Tibial nerve (tissue), 4 donors: ENCODE measurements at regions not wholly inside any gene's neighbourhood (a gene's known extent, or its start where the extent isn't known, plus 50 kb on each side); places are given as distances from the start of the nearest gene placed in this dataset.

Source experiments
- DNase-seq, 2 donors: peaks; one replicate each; pipeline ENCODE4 v3.0.0-alpha.2; 2019; ENCODE audit warnings: low spot score in 2 of 2
- H3K27ac ChIP-seq, 4 donors: fragments of 200-600 bp; sonication (generic) in 3 of 4; one replicate each; pipeline ENCODE4 v1.5.1; 2017 to 2019; ENCODE audit warnings: mild to moderate bottlenecking in 1 of 4
- H3K27me3 ChIP-seq, 2 donors: fragments of 200-600 bp; sonication (generic) in 1 of 2; one replicate each; pipeline versions ENCODE4 v1.5.1 to v1.6.0; 2017 to 2019
- H3K36me3 ChIP-seq, 3 donors: fragments of 200-600 bp; sonication (generic); one replicate each; pipeline ENCODE4 v1.5.1; 2018 to 2019
- H3K4me1 ChIP-seq, 4 donors: fragments of 200-600 bp; sonication (generic) in 3 of 4; one replicate each; pipeline ENCODE4 v1.5.1; 2017 to 2019
- H3K4me3 ChIP-seq, 4 donors: fragments of 200-600 bp; sonication (generic) in 3 of 4; one replicate each; pipeline ENCODE4 v1.5.1; 2017 to 2019; ENCODE audit warnings: mild to moderate bottlenecking in 1 of 4, moderate library complexity in 1 of 4
- H3K9me3 ChIP-seq, 4 donors: fragments of 200-600 bp; sonication (generic) in 3 of 4; one replicate each; pipeline ENCODE4 v1.5.1; 2017 to 2019
- CTCF ChIP-seq, 5 experiments: fragments of 200-600 bp in 3 of 5; fragments of 450-650 bp in 2 of 5; sonication (generic) in 3 of 5; IDR thresholded peaks; one replicate each; pipeline ENCODE4 v1.5.1; 2016 to 2019; ENCODE audit warnings: antibody characterized with exemption in 5 of 5, mild to moderate bottlenecking in 3 of 5, moderate library complexity in 2 of 5
- EP300 ChIP-seq, 2 donors: sonication (generic); formaldehyde crosslinking; IDR thresholded peaks; one replicate each; pipeline ENCODE4 v1.6.1; 2017; ENCODE audit warnings: antibody characterized with exemption in 2 of 2, mild to moderate bottlenecking in 1 of 2
- POLR2A ChIP-seq, 2 donors: fragments of 450-650 bp; IDR thresholded peaks; one replicate each; pipeline ENCODE4 v1.6.1; 2017; ENCODE audit warnings: antibody characterized with exemption in 2 of 2, mild to moderate bottlenecking in 2 of 2, moderate library complexity in 2 of 2
- WGBS, 2 donors: methylation state at CpG; one replicate each; pipeline ENCODE4 v1.1.5; 2018; 5-methylcytosine and 5-hydroxymethylcytosine counted together

GRCh38 chr22:34858066-34858465 lies 207.9 kb upstream of the ISX start:
- H3K27me3 ChIP-seq = no peaks in the 10 kb centered on the region
- H3K36me3 ChIP-seq = no peaks in the 10 kb centered on the region
- TF ChIP-seq POLR2A (IDR thresholded peaks at IDR 0.05) (no peak), CTCF (IDR thresholded peaks at IDR 0.05) (no peak), EP300 (IDR thresholded peaks at IDR 0.05) (no peak)
- no peak overlapping the region for H3K4me3 ChIP-seq
- WGBS, 2 donors = 9 to 12% methylated on average over 2 of the region's 2 CpGs
- no peak overlapping the region for H3K27ac ChIP-seq
- H3K4me1 ChIP-seq = no peaks in the 10 kb centered on the region
- H3K9me3 ChIP-seq = peaks cover 0 to 11% (median 0%) of the 10 kb centered on the region in 4 donors
- DNase-seq = no peak

- no peak for DNase-seq
- 85 to 86% methylated on average over 2 of the region's 2 CpGs for WGBS, 2 donors
- no peaks in the 10 kb centered on the region for H3K27me3 ChIP-seq
- H3K4me3 ChIP-seq = no peak overlapping the region
- H3K27ac ChIP-seq = no peak overlapping the region
- H3K9me3 ChIP-seq = peaks cover 0 to 11% (median 0%) of the 10 kb centered on the region in 4 donors
- TF ChIP-seq POLR2A (IDR thresholded peaks at IDR 0.05) (no peak), CTCF (IDR thresholded peaks at IDR 0.05) (no peak), EP300 (IDR thresholded peaks at IDR 0.05) (no peak)
- no peaks in the 10 kb centered on the region for H3K36me3 ChIP-seq
- H3K4me1 ChIP-seq = no peaks in the 10 kb centered on the region
These were observed 204.2 kb upstream of the ISX start for GRCh38 chr22:34861787-34862186.

- Histone ChIP-seq H3K27ac (no peak overlapping the region), H3K4me3 (no peak overlapping the region), H3K9me3 (no peaks in the 10 kb centered on the region), H3K36me3 (no peaks in the 10 kb centered on the region), H3K27me3 (no peaks in the 10 kb centered on the region), H3K4me1 (no peaks in the 10 kb centered on the region)
- WGBS, 2 donors = 58 to 66% methylated on average over 4 of the region's 4 CpGs
- DNase-seq = no peak
- TF ChIP-seq POLR2A (IDR thresholded peaks at IDR 0.05) = no peak
- no peak for TF ChIP-seq EP300 (IDR thresholded peaks at IDR 0.05)
- TF ChIP-seq CTCF (IDR thresholded peaks at IDR 0.05) = no peak
These were observed 199.9 kb upstream of the ISX start for GRCh38 chr22:34866081-34866480.

GRCh38 chr22:34866495-34867131 lies 199.3 kb upstream of the ISX start:
- Histone ChIP-seq H3K4me3 (no peak overlapping the region), H3K9me3 (no peaks in the 10 kb centered on the region), H3K27ac (no peak overlapping the region), H3K36me3 (no peaks in the 10 kb centered on the region), H3K27me3 (no peaks in the 10 kb centered on the region), H3K4me1 (no peaks in the 10 kb centered on the region)
- TF ChIP-seq POLR2A (IDR thresholded peaks at IDR 0.05) (no peak), CTCF (IDR thresholded peaks at IDR 0.05) (no peak), EP300 (IDR thresholded peaks at IDR 0.05) (no peak)
- 25 to 28% methylated on average over 4 of the region's 4 CpGs for WGBS, 2 donors
- no peak for DNase-seq

- no peak for DNase-seq
- WGBS, 2 donors = 72 to 79% methylated on average over 1 of the region's 1 CpG
- TF ChIP-seq CTCF (IDR thresholded peaks at IDR 0.05) (no peak), EP300 (IDR thresholded peaks at IDR 0.05) (no peak), POLR2A (IDR thresholded peaks at IDR 0.05) (no peak)
These were observed 188.5 kb upstream of the ISX start for GRCh38 chr22:34877506-34877905.

More at GRCh38 chr22:34877506-34877905, 188.5 kb upstream of the ISX start:
- Histone ChIP-seq H3K4me3 (no peak overlapping the region), H3K4me1 (no peaks in the 10 kb centered on the region), H3K9me3 (no peaks in the 10 kb centered on the region), H3K36me3 (no peaks in the 10 kb centered on the region), H3K27me3 (no peaks in the 10 kb centered on the region), H3K27ac (no peak overlapping the region)
